GM19467 (cell line): ENCODE measurements at regions not wholly inside any gene's neighbourhood (a gene's known extent, or its start where the extent isn't known, plus 50 kb on each side); places are given as distances from the start of the nearest gene placed in this dataset.

ENCODE experiments used
- ATAC-seq: cut with Tn5 transposase; IDR thresholded peaks from one replicate; pipeline ENCODE4 v1.9.1; 2021; ENCODE audit warnings: mild to moderate bottlenecking, moderate library complexity; ENCODE audit not compliant: unreplicated experiment

- no peak for ATAC-seq
These were observed 268.2 kb upstream of the C11orf87 start for GRCh38 chr11:109153836-109154235.

GRCh38 chr11:109155291-109155690 is 266.7 kb upstream of the C11orf87 start:
- ATAC-seq, result peak; percentile 89

DNA sequence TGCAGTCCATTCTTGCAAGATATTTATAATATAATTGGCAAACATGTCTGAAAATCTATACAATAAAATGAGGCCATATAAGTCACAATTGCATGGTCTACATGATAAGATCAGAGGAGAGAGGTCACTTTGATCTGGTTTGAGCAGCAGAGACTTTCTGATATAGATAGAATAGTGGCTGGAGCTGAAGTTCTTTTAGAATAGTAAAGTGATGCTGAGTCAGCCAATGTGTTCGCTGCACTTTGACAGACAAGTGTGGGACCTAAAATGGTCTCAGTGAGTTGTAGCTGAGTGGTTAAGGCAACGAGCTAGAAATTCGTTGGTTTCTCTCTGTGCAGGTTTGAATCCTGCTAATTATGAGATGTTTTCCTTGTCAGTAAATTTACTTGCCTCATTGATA is 257.0 kb upstream of the C11orf87 start:
- ATAC-seq, result no peak

DNA sequence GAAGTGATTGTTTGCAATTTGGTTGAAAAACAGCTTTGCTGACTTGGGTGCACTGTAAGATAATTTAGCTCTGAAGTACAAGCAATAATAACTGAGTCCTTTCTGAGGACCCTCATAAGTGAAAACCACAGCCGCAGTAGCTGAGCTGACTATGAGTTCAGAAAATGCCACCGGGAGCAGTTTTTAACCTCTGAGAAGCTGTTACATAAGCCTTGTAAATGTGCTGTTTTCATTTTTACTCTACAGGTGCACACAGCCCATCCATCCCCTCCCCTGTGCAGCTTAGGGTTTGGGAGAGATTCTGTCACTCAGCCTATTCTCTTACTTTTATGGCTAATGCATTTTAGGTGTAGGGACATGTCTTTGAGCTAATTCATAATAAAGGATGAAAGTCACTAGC is 255.5 kb upstream of the C11orf87 start:
- ATAC-seq, result no peak

DNA sequence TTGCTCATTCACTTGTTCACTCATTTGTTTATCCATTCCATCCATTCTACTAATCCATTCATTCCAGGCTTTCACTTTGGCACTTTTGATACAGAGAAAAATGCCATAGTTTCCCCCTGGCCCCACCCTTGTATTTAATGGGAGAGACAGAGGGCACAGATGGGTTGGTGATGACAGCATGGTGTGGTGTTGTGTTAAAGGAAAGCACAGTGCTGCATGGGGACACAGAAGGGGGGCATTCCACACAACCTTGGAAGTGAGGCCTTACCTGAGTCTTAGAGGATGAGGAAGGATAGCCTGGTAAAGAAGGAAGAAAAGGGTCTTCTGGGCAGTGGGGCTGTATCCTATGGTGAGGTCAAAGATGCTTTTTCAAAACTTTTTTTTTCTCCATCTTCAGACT is 248.5 kb upstream of the C11orf87 start:
- ATAC-seq, result no peak

DNA sequence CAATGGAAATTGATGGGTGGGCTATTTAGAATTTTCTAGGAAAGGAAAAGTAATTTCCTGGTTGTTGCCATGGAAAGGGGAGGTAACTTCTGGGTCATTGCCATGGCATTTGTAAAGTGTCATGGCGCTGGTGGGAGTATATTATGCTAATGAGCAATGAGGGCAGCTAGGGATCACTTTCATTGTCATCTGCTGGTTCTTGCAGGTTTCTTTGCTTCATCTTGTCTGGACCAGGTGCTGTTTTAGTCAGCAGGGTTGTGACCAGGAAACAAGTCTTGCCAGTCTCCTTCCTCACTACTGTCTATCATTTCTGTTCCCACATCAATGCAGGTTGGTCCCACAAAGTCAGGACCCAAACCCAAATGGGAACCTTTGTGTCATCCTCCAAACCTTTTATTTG is 237.6 kb upstream of the C11orf87 start:
- no peak for ATAC-seq

DNA sequence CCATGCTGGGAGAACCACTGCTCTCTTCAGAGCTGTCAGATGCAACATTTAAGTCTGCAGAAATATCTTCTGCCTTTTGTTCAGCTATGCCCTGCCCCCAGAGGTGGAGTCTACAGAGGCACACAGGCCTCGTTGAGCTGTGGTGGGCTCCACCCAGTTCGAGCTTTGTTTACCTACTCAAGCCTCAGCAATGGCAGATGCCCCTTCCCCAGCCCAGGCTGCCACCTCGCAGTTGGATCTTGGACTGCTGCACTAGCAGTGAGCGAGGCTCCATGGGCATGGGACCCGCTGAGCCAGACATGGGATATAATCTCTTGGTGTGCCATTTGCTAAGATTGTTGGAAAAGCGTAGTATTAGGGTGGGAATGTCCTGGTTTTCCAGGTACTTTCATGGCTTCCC is 229.1 kb upstream of the C11orf87 start:
- no peak for ATAC-seq

DNA sequence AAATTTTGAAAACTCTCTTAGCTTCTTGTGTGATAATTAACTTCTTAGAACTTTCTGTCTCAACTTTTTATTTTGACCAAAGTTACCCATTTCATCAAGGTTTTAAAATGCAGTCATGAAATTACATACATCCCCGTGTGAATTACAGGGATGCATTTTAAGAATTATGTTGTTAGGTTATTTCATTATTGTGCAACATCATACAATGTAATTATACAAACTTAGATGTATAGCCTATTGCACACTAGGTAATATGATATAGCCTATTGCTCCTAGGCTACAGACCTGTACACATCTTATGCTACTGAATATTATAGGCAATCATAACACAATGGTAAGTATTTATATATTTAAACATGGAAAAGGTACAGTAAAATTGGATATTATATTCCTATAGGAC is 228.1 kb upstream of the C11orf87 start:
- no peak for ATAC-seq

DNA sequence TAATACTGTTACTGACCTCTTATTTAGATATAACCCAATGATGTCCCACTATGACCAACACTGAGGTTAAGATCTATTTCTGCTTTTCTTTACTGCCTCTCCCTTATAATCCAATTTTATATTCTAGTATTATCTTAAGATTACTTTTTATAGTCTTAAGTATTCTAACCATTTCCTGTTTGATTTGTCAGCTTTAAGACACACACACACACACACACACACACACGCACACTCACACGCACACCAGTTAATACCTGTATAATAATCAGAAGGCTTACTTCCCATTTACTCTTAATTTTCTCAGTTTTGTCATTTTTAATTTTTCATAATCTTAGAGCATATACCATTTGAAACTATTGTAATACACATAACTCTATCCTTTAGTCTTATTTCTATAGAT is 226.0 kb upstream of the C11orf87 start:
- ATAC-seq, result no peak

DNA sequence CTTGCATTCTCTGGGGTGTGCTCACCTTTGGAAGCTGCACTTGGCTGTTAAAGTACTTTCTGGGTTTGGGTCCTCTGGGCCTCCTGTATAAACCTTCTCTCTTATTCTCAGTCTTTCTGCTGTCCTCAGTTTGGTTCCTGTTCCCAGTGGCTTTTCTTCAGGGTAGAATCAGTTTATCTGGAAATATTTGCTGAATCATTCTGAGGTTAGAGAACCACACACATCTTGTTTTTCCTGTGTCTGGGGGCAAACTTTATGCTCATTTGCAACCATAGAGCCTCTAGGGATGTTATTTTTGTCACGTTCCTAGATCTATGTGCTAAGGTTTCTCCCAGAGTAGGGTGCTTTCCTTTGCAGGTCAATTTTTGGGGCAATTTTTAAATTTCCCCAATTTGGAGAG is 224.3 kb upstream of the C11orf87 start:
- no peak for ATAC-seq

- ATAC-seq, result no peak
These were observed 218.8 kb upstream of the C11orf87 start for GRCh38 chr11:109203176-109203575.

GRCh38 chr11:109205312-109205711 is 216.7 kb upstream of the C11orf87 start:
- no peak for ATAC-seq

DNA sequence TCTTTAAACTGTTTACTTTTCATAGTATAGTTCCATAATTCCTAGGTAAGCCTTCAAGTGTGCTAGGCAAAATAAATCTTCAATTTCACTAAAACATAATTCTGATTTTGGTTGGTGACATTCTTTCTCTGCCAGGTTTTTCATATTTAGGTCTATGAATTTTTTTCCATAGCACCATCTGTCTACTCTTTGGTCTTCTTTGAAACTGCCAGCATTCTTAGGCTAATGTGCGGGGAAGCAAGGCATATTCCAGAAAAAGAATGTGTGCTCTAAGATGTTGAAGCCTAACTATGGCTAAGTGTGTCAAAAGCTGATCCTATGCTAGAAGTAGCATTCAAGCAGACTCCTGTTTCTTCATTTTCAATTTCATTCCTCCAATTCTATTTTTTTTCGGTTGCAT is 213.9 kb upstream of the C11orf87 start:
- ATAC-seq, result no peak

DNA sequence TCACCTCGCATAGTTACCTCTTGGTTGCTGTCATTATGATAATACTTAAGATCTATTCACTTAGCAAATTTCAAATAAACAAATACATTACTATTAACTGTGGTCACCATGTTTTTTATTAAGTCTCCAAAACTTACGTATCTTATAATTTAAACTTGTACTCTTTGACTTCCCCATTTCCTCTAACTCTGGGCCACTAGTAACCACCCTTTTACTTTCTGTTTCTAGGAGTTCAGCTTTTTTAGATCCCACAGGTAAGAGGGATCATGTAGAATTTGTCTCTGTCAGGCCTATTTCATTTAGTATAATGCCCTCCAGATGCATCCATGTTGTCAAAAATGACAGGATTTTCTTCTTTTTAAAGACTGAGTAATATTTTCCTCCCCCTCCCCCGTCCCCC is 212.4 kb upstream of the C11orf87 start:
- no peak for ATAC-seq

- no peak for ATAC-seq
These were observed 200.8 kb upstream of the C11orf87 start for GRCh38 chr11:109221190-109221589.

GRCh38 chr11:109222761-109223160 is 199.2 kb upstream of the C11orf87 start:
- ATAC-seq, result no peak

- no peak for ATAC-seq
These were observed 198.5 kb upstream of the C11orf87 start for GRCh38 chr11:109223451-109223850.

DNA sequence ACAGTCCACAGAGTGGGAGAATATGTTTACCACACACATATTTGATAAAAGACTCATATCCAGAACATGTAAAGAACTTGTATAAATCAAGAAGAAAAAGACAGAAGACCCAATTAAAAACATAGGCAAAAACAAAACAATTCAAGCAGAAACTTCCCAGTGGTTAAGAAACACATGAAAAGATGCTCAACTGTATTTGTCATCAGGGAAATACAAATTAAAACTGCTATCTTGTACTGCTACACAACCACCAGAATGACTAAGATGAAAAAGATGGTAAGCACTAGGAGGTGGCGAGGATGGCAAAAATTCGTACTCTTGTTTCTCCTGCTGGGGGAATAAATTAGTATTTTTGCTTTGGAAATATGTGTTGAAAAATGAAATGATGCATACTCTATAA is 192.3 kb upstream of the C11orf87 start:
- ATAC-seq, result no peak

DNA sequence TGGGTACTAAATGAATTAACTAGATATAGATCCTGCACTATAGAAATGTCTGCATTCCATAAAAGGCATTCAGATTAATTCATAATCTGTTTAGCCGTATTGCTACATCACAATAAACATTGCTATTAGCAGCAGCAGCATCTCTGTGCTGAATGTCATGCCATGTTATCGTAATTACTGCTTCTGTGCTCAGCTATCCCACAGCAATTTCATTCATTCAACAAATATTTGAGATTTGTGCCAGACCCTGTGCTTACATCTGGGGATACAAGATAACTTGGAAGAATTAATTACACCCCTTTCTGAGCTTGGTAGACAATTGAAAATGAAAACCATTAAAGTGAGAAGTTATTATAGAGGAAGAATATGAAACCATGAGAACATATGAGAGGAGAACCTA is 185.8 kb upstream of the C11orf87 start:
- ATAC-seq, result no peak

- ATAC-seq, result no peak
These were observed 185.3 kb upstream of the C11orf87 start for GRCh38 chr11:109236696-109237095.

DNA sequence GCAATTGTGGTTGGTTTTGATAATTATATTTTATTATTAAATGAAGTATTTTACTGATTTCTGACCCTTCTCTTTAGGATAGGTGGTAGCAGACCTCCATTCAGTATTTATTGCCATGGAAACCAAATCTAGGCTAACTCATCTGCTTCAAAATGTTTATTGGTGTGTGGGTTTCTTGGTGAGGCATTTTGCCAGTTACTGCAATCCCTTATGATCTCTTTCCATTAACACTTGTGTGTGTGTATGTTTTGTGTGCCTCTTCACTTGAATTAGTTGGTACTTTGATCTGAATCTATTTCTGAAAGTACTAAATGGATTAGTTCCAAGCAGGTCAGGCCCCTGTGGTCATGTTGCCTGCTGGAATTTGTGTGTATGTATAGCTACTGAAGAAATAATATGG is 184.4 kb upstream of the C11orf87 start:
- no peak for ATAC-seq

DNA sequence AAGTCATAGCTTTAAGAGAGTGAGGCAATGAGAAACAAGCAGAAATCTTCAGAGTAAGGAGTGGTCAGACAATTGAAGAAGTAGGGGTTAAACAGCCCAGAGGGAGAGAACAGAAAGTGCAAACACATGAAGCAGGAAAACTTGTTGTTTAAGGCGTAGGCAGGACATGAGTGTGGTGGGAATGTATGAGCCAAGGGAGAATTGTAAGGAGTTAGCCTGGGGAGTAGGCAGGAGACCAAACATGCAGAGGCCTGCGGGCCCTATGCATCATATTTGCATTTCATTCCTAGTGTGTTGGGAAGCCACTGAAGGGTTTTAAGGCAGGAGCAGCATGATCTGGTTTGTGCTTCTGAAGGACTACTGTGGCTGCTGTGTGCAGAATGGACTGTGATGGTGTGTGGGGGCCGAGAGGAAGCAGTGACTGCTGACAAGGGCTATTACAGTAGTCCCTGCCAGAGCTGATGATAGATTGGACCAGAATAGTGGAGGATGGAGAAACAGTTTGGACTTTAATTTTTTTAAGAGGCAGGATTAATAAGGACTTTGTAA is 179.9 kb upstream of the C11orf87 start:
- ATAC-seq, result no peak

DNA sequence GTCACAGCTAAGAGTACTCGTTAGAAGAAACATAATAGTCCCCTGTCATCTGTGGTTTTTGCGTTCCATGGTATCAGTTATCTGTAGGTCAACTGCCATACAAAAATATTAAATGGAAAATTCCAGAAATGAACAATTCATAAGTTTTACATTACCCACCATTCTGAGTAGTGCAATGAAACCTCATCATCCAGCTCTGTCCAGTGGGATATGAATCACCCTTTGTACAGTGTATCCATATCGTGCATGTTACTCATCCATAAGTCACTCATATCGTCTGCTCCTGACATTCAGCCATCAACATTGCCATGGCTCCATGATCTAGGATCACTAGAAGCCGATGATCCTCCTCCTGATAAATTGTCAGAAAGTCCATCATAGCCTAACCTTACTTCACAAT is 174.9 kb upstream of the C11orf87 start:
- ATAC-seq, result no peak

DNA sequence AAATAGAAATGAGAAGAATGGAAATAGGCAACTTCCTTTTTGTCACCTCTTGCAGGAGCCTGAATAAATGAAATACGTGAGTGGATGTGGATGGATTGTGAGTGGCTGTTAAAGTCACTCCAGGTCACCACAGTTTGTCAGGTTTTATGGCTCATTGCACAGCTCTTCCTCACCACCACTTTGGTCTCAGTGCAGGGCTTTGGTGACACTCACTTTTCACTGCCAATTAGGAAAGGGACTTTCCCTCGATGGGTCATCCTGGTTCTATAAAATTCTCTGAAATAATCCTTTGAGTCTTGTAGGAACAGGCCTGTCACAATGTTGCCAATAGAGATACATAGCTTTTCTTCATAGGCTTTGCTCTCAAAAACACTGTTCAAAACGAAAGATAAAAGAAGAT is 172.4 kb upstream of the C11orf87 start:
- no peak for ATAC-seq
